ENCODE measurements at regions not wholly inside any gene's neighbourhood (a gene's known extent, or its start where the extent isn't known, plus 50 kb on each side); places are given as distances from the start of the nearest gene placed in this dataset.
A peak's percentile ranks its signal among the peaks of the same experiment; 100 is the strongest.

DNA sequence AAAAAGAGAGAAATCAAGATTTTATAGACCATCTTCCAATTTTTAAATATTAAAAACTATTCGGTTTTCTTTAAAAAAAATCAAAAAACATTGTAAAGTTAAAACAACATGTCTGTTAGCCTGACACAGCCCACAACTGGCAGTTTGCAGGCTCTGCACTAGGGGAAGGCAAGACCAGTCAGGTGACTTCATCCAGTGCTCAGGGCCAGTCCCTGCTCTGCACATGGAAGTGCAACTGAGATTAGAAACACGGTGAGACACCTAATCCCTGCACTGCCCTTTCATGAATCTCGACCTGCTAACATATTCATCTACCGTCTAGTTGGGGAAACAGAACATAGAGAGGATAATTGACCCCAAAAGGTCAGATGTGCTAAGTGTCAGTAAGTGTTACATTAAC, 135.2 kb downstream of the BARD1 start:
- Histone ChIP-seq H3K4me2 (no peak overlapping the region), H3K9ac (no peak overlapping the region), H3K9me3 (0 out of 2 replicates have a peak, but pooled peaks cover under 1% of the 10 kb centered on the region), H3K4me1 (peaks cover 15% of the 10 kb centered on the region), H3K27ac (no peak overlapping the region), H3K27me3 (no peaks in the 10 kb centered on the region), H3K4me3 (no peak overlapping the region), H3K36me3 (no peaks in the 10 kb centered on the region), H4K20me1 (no peaks in the 10 kb centered on the region)
- no peak for TF ChIP-seq Cebpa-rat (IDR thresholded peaks at IDR 0.05)

DNA sequence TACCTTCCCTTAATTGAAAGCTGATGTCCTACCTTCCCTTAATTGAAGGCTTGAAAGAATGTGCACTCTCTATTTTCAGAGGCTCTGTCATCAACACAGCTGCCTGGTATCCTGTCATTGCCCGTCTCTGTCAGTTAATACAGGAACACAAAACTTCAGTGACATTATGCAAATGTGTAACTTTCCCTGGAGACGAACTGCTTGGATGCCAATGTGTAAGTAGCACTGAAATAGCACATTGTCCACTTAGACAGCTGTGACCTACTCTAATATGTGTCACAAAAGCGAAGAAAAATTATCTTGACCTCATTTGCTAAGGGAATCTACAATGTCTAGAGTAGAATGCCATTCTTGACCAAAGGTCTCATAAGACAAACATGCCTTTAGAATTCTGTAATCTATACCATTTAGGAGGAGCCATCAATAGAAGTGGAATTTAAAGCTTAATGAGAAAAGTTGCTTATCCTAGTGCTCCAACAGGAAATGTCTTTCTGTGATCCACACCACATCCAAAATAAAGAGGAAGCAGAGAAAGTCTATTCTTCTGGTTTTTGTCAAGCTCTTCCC, 138.1 kb downstream of the BARD1 start:
- H3K4me2 ChIP-seq: peak overlapping the region; percentile 30
- no peaks in the 10 kb centered on the region for H4K20me1 ChIP-seq
- no peak for TF ChIP-seq Cebpa-rat (IDR thresholded peaks at IDR 0.05)
- no peak overlapping the region for H3K27ac ChIP-seq
- H3K9ac ChIP-seq: no peak overlapping the region
- no peaks in the 10 kb centered on the region for H3K27me3 ChIP-seq
- peaks cover 15% of the 10 kb centered on the region for H3K4me1 ChIP-seq
- H3K9me3 ChIP-seq: no peaks in the 10 kb centered on the region
- H3K4me3 ChIP-seq: no peak overlapping the region
- no peaks in the 10 kb centered on the region for H3K36me3 ChIP-seq

DNA sequence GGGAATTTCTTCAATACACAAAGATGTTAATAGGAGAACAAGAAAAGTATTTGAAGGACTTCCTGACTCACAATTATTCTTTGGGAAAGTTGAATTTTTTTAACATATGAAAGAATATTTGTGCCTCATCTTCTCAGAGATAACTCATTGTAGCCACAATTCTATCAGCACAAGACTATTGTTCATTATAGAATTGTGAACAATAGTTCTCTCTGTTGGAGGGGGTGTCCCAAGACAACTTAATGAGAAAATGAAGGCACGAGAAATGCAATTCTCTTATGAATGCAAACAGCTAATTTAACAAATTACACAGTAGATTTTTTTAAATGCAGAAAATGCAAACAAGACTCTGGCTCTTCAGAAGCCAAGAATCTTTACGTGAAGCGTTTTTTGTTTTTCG, 157.0 kb downstream of the BARD1 start:
- TF ChIP-seq Cebpa-rat (IDR thresholded peaks at IDR 0.05): no peak
- Histone ChIP-seq H3K27ac (no peak overlapping the region), H3K27me3 (no peaks in the 10 kb centered on the region), H3K36me3 (no peaks in the 10 kb centered on the region), H3K9me3 (0 out of 2 replicates have a peak, but pooled peaks cover 4% of the 10 kb centered on the region), H3K4me2 (no peak overlapping the region), H4K20me1 (no peaks in the 10 kb centered on the region), H3K4me1 (no peaks in the 10 kb centered on the region), H3K4me3 (no peak overlapping the region), H3K9ac (no peak overlapping the region)

DNA sequence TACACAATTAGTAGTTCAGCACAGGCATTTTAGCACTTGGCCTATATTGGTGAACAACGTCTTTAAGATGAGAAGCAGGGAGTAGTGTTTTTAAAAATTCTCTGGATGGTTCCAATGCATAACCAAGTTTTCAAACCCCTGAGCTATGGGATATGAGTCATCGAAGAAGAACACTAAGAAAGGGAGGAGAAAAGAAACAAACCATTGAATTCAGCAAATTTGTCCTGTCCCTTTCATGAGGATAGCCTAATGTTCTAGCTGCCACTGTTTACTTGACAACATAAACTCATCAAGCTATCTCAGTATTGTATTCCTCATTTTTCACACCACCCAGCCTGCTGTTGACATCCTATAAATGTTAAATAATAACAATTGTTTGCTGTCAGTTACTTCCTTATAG, 158.0 kb downstream of the BARD1 start:
- H4K20me1 ChIP-seq: no peaks in the 10 kb centered on the region
- H3K4me1 ChIP-seq: no peaks in the 10 kb centered on the region
- H3K27me3 ChIP-seq: no peaks in the 10 kb centered on the region
- H3K4me2 ChIP-seq: no peak overlapping the region
- no peak for TF ChIP-seq Cebpa-rat (IDR thresholded peaks at IDR 0.05)
- H3K4me3 ChIP-seq: no peak overlapping the region
- H3K9me3 ChIP-seq: no peaks in the 10 kb centered on the region
- no peaks in the 10 kb centered on the region for H3K36me3 ChIP-seq
- no peak overlapping the region for H3K9ac ChIP-seq
- H3K27ac ChIP-seq: no peak overlapping the region

DNA sequence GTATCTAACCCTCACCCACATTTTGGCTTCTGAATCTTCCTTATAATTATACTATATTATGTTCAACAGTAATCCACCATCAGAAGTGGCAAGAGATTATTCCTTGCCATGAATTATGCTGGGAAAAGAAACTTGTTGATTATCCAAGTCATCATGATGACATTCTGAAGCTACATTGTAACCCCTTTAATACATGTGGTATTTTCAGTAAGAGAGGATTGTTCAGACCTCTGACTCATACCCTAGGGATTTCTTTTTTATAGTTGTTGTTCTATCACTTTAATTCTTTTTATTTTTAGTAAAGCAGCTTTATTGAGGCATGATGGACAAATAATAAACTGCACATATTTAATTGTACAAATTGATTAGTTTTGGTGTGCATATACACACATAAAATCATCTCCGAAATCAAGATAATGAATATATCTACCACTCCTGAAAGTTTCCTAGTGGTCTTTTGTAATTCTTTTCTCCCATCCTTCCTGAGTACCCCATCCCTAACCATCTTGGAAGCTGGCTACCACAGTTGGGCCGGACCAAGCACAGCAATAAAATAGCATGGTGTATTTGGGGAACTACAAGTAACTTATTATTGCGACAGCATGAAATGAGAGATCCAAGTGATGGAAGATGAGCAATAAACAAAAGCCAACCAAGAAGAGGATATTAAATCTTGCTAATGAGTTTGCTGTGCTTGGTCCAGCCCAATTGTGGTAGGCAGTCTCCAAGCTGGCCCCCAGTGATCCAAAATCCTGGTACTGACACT, 159.9 kb downstream of the BARD1 start:
- no peaks in the 10 kb centered on the region for H3K27me3 ChIP-seq
- no peaks in the 10 kb centered on the region for H3K36me3 ChIP-seq
- no peak overlapping the region for H3K4me2 ChIP-seq
- no peaks in the 10 kb centered on the region for H3K9me3 ChIP-seq
- no peak overlapping the region for H3K27ac ChIP-seq
- no peaks in the 10 kb centered on the region for H4K20me1 ChIP-seq
- no peak for TF ChIP-seq Cebpa-rat (IDR thresholded peaks at IDR 0.05)
- no peaks in the 10 kb centered on the region for H3K4me1 ChIP-seq
- no peak overlapping the region for H3K4me3 ChIP-seq
- no peak overlapping the region for H3K9ac ChIP-seq

DNA sequence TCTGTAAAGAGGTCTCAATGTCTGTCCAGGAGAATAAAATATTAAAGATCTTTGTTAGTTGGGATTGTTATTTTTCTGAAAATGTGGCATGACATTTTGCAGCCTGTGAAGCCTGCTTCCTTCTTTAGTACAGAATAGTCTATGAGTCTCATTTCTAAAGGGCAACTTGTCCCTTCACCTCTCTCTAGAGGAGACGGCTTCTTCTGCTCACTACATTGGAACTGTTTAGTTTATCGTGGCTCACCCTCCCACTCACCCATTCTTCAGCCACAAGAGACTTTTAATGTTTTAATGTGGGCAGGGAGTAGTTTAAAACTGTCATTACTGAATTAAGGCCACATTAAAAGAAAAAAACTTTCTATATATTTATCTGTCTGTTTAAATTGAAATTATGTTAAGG, 161.0 kb downstream of the BARD1 start:
- no peak for TF ChIP-seq Cebpa-rat (IDR thresholded peaks at IDR 0.05)
- Histone ChIP-seq H3K27me3 (no peaks in the 10 kb centered on the region), H3K27ac (no peak overlapping the region)

DNA sequence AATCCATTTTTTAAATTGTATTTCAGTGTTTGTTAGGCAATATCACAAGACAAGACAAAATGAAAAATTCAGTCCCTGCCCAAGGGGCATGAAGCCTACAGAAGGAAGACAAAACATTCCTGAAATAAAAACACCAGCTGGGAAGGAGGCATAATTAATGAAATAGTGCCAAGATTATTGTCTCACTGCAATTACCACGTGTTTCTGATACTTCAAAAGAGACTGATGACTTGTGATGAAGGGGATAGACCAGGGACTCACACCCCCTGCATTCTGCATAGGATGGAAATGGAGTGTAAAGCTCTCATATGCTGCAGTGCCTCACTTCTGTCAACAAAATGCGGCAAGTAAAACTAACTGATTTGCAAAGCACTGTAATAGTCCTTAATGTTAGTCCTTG, 178.1 kb downstream of the BARD1 start:
- no peak for TF ChIP-seq Cebpa-rat (IDR thresholded peaks at IDR 0.05)

More for the DNA sequence above, 161.0 kb downstream of the BARD1 start:
- no peaks in the 10 kb centered on the region for H3K36me3 ChIP-seq
- no peaks in the 10 kb centered on the region for H4K20me1 ChIP-seq
- H3K9me3 ChIP-seq: no peaks in the 10 kb centered on the region
- H3K4me3 ChIP-seq: no peak overlapping the region
- no peak overlapping the region for H3K4me2 ChIP-seq
- no peaks in the 10 kb centered on the region for H3K4me1 ChIP-seq
- no peak overlapping the region for H3K9ac ChIP-seq

DNA sequence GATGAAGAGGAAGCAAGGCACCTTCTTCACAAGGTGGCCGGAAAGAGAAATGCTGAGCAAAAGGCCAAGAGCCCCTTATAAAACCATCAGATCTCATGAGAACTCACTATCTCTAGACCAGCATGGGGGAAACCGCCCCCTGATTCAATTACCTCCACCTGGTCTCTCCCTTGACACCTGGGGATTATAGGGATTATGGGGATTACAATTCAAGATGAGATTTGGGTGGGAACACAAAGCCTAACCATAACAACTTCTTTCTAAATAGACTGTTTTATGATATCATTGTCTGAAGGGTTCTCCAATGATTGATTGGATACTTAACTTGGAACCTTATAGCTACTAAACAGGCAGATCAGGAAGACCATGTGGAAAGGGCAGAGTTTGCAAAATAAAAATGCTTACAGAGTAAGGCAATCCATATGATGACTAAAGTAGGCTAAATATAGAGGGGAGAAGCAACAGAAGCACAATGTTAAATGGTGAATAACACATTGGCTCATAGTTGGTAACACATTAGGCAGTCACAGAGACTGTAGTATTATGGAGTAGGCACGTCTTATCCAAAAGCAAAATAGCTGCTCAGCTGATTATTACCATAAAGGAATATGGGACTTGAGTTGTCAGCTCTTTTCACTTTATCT, 179.0 kb downstream of the BARD1 start:
- H3K36me3 ChIP-seq: no peaks in the 10 kb centered on the region
- no peak overlapping the region for H3K27ac ChIP-seq
- no peak overlapping the region for H3K9ac ChIP-seq
- H3K9me3 ChIP-seq: no peaks in the 10 kb centered on the region
- TF ChIP-seq Cebpa-rat (IDR thresholded peaks at IDR 0.05): no peak
- H3K27me3 ChIP-seq: no peaks in the 10 kb centered on the region
- no peaks in the 10 kb centered on the region for H3K4me1 ChIP-seq
- H3K4me3 ChIP-seq: no peak overlapping the region
- H4K20me1 ChIP-seq: no peaks in the 10 kb centered on the region
- no peak overlapping the region for H3K4me2 ChIP-seq

More for the DNA sequence above, 178.1 kb downstream of the BARD1 start:
- no peak overlapping the region for H3K27ac ChIP-seq
- no peak overlapping the region for H3K9ac ChIP-seq
- no peaks in the 10 kb centered on the region for H3K4me1 ChIP-seq
- no peak overlapping the region for H3K4me3 ChIP-seq
- no peaks in the 10 kb centered on the region for H3K36me3 ChIP-seq
- H3K27me3 ChIP-seq: no peaks in the 10 kb centered on the region
- no peaks in the 10 kb centered on the region for H3K9me3 ChIP-seq
- no peaks in the 10 kb centered on the region for H4K20me1 ChIP-seq
- no peak overlapping the region for H3K4me2 ChIP-seq

DNA sequence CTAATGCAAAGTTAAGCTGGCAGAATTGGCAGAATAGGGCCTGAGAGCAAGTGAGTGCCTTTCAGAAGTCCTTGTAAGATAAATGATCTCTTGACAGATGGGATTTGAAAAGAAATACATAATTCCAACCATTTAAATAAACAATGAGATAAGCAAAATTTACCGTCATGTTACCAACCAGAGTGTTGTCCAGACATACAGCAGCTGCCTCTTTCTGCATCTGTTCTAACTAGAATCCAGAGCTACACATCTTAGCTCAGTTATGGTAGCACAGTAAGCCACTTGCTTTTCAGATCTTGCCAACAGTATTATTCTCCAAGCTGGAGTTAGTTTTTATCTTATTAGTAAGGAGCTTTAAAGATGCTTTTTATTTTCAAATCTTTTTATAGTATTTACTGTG, 179.6 kb downstream of the BARD1 start:
- H3K4me3 ChIP-seq: no peak overlapping the region
- H3K36me3 ChIP-seq: no peaks in the 10 kb centered on the region
- H3K27ac ChIP-seq: no peak overlapping the region
- H3K9me3 ChIP-seq: no peaks in the 10 kb centered on the region
- H3K9ac ChIP-seq: no peak overlapping the region
- no peak for TF ChIP-seq Cebpa-rat (IDR thresholded peaks at IDR 0.05)
- H3K27me3 ChIP-seq: no peaks in the 10 kb centered on the region
- H3K4me1 ChIP-seq: no peaks in the 10 kb centered on the region
- H4K20me1 ChIP-seq: no peaks in the 10 kb centered on the region
- H3K4me2 ChIP-seq: no peak overlapping the region

Data from BLaER1 (cell line).